ENCODE measurements at regions not wholly inside any gene's neighbourhood (a gene's known extent, or its start where the extent isn't known, plus 50 kb on each side); places are given as distances from the start of the nearest gene placed in this dataset.
"Not testable (repeated sequence)": the region's sequence is repeated elsewhere in the genome, so short reads cannot be mapped to it uniquely, and the experiment has no call there.

- H3K4me1 ChIP-seq (ENCODE audit: insufficient read depth, low read length) = no peaks in the 10 kb centered on the region
- H3K27me3 ChIP-seq (ENCODE audit: control insufficient read depth in 1 of 2, insufficient read depth in 2 of 2, low read length in 2 of 2) = no peaks in the 10 kb centered on the region
- H3K4me3 ChIP-seq (ENCODE audit: low read depth in 1 of 2, low read length in 2 of 2) = no peak overlapping the region
- no peaks in the 10 kb centered on the region for H3K9me3 ChIP-seq (ENCODE audit: low read length)
- H3K9ac ChIP-seq (ENCODE audit: low read length) = no peak overlapping the region
- no peak overlapping the region for H3K27ac ChIP-seq (ENCODE audit: low read depth, low read length)
- no peaks in the 10 kb centered on the region for H3K36me3 ChIP-seq (ENCODE audit: insufficient read depth, low read length)
These were observed 112.8 kb upstream of the BCL6 start for GRCh38 chr3:187858041-187858440.

- H3K27me3 ChIP-seq (ENCODE audit: control insufficient read depth in 1 of 2, insufficient read depth in 2 of 2, low read length in 2 of 2) = no peaks in the 10 kb centered on the region
- no peak overlapping the region for H3K9ac ChIP-seq (ENCODE audit: low read length)
- H3K9me3 ChIP-seq (ENCODE audit: low read length) = no peaks in the 10 kb centered on the region
- H3K27ac ChIP-seq (ENCODE audit: low read depth, low read length) = no peak overlapping the region
- H3K4me3 ChIP-seq (ENCODE audit: low read depth in 1 of 2, low read length in 2 of 2) = no peak overlapping the region
- H3K36me3 ChIP-seq (ENCODE audit: insufficient read depth, low read length) = no peaks in the 10 kb centered on the region
- no peaks in the 10 kb centered on the region for H3K4me1 ChIP-seq (ENCODE audit: insufficient read depth, low read length)
These were observed 113.4 kb upstream of the BCL6 start for GRCh38 chr3:187858711-187859110.

GRCh38 chr3:187862701-187863277, 117.5 kb upstream of the BCL6 start:
- H3K9ac ChIP-seq (ENCODE audit: low read length); H3K36me3 ChIP-seq (ENCODE audit: insufficient read depth, low read length); H3K4me1 ChIP-seq (ENCODE audit: insufficient read depth, low read length); H3K4me3 ChIP-seq (ENCODE audit: low read depth in 1 of 2, low read length in 2 of 2); H3K27ac ChIP-seq (ENCODE audit: low read depth, low read length); H3K9me3 ChIP-seq (ENCODE audit: low read length); H3K27me3 ChIP-seq (ENCODE audit: control insufficient read depth in 1 of 2, insufficient read depth in 2 of 2, low read length in 2 of 2): not testable (repeated sequence)

- Histone ChIP-seq H3K36me3 (ENCODE audit: insufficient read depth, low read length) (no peaks in the 10 kb centered on the region), H3K4me1 (ENCODE audit: insufficient read depth, low read length) (no peaks in the 10 kb centered on the region), H3K27ac (ENCODE audit: low read depth, low read length) (no peak overlapping the region), H3K9ac (ENCODE audit: low read length) (no peak overlapping the region), H3K4me3 (ENCODE audit: low read depth in 1 of 2, low read length in 2 of 2) (no peak overlapping the region), H3K9me3 (ENCODE audit: low read length) (no peaks in the 10 kb centered on the region), H3K27me3 (ENCODE audit: control insufficient read depth in 1 of 2, insufficient read depth in 2 of 2, low read length in 2 of 2) (no peaks in the 10 kb centered on the region)
These were observed 125.3 kb upstream of the BCL6 start for GRCh38 chr3:187870360-187871203.

GRCh38 chr3:187871204-187871591, 125.9 kb upstream of the BCL6 start:
- Histone ChIP-seq H3K9ac (ENCODE audit: low read length) (no peak overlapping the region), H3K4me3 (ENCODE audit: low read depth in 1 of 2, low read length in 2 of 2) (no peak overlapping the region), H3K27me3 (ENCODE audit: control insufficient read depth in 1 of 2, insufficient read depth in 2 of 2, low read length in 2 of 2) (no peaks in the 10 kb centered on the region), H3K27ac (ENCODE audit: low read depth, low read length) (no peak overlapping the region), H3K4me1 (ENCODE audit: insufficient read depth, low read length) (no peaks in the 10 kb centered on the region), H3K36me3 (ENCODE audit: insufficient read depth, low read length) (no peaks in the 10 kb centered on the region), H3K9me3 (ENCODE audit: low read length) (no peaks in the 10 kb centered on the region)

- Histone ChIP-seq H3K27ac (ENCODE audit: low read depth, low read length) (no peak overlapping the region), H3K9me3 (ENCODE audit: low read length) (no peaks in the 10 kb centered on the region), H3K36me3 (ENCODE audit: insufficient read depth, low read length) (no peaks in the 10 kb centered on the region), H3K4me1 (ENCODE audit: insufficient read depth, low read length) (no peaks in the 10 kb centered on the region), H3K4me3 (ENCODE audit: low read depth in 1 of 2, low read length in 2 of 2) (no peak overlapping the region), H3K9ac (ENCODE audit: low read length) (no peak overlapping the region), H3K27me3 (ENCODE audit: control insufficient read depth in 1 of 2, insufficient read depth in 2 of 2, low read length in 2 of 2) (no peaks in the 10 kb centered on the region)
These were observed 126.6 kb upstream of the BCL6 start for GRCh38 chr3:187871848-187872247.

GRCh38 chr3:187873843-187874242, 128.6 kb upstream of the BCL6 start:
- H3K4me1 ChIP-seq (ENCODE audit: insufficient read depth, low read length) = no peaks in the 10 kb centered on the region
- H3K4me3 ChIP-seq (ENCODE audit: low read depth in 1 of 2, low read length in 2 of 2) = no peak overlapping the region
- no peaks in the 10 kb centered on the region for H3K27me3 ChIP-seq (ENCODE audit: control insufficient read depth in 1 of 2, insufficient read depth in 2 of 2, low read length in 2 of 2)
- no peaks in the 10 kb centered on the region for H3K9me3 ChIP-seq (ENCODE audit: low read length)
- no peak overlapping the region for H3K27ac ChIP-seq (ENCODE audit: low read depth, low read length)
- no peaks in the 10 kb centered on the region for H3K36me3 ChIP-seq (ENCODE audit: insufficient read depth, low read length)
- H3K9ac ChIP-seq (ENCODE audit: low read length) = no peak overlapping the region

GRCh38 chr3:187875863-187876262, 130.6 kb upstream of the BCL6 start:
- no peak overlapping the region for H3K9ac ChIP-seq (ENCODE audit: low read length)
- H3K4me1 ChIP-seq (ENCODE audit: insufficient read depth, low read length) = no peaks in the 10 kb centered on the region
- no peaks in the 10 kb centered on the region for H3K27me3 ChIP-seq (ENCODE audit: control insufficient read depth in 1 of 2, insufficient read depth in 2 of 2, low read length in 2 of 2)
- no peak overlapping the region for H3K27ac ChIP-seq (ENCODE audit: low read depth, low read length)
- H3K9me3 ChIP-seq (ENCODE audit: low read length) = no peaks in the 10 kb centered on the region
- no peaks in the 10 kb centered on the region for H3K36me3 ChIP-seq (ENCODE audit: insufficient read depth, low read length)
- H3K4me3 ChIP-seq (ENCODE audit: low read depth in 1 of 2, low read length in 2 of 2) = no peak overlapping the region

GRCh38 chr3:187878772-187879518, 133.7 kb upstream of the BCL6 start:
- H3K9me3 ChIP-seq (ENCODE audit: low read length) = no peaks in the 10 kb centered on the region
- H3K4me1 ChIP-seq (ENCODE audit: insufficient read depth, low read length) = no peaks in the 10 kb centered on the region
- no peaks in the 10 kb centered on the region for H3K36me3 ChIP-seq (ENCODE audit: insufficient read depth, low read length)
- no peak overlapping the region for H3K4me3 ChIP-seq (ENCODE audit: low read depth in 1 of 2, low read length in 2 of 2)
- H3K27ac ChIP-seq (ENCODE audit: low read depth, low read length) = no peak overlapping the region
- no peaks in the 10 kb centered on the region for H3K27me3 ChIP-seq (ENCODE audit: control insufficient read depth in 1 of 2, insufficient read depth in 2 of 2, low read length in 2 of 2)
- no peak overlapping the region for H3K9ac ChIP-seq (ENCODE audit: low read length)

- no peaks in the 10 kb centered on the region for H3K9me3 ChIP-seq (ENCODE audit: low read length)
These were observed 135.2 kb upstream of the BCL6 start for GRCh38 chr3:187880441-187880840.

GRCh38 chr3:187880851-187881250, 135.6 kb upstream of the BCL6 start:
- Histone ChIP-seq H3K4me1 (ENCODE audit: insufficient read depth, low read length) (no peaks in the 10 kb centered on the region), H3K9me3 (ENCODE audit: low read length) (no peaks in the 10 kb centered on the region), H3K4me3 (ENCODE audit: low read depth in 1 of 2, low read length in 2 of 2) (no peak overlapping the region), H3K36me3 (ENCODE audit: insufficient read depth, low read length) (no peaks in the 10 kb centered on the region), H3K9ac (ENCODE audit: low read length) (no peak overlapping the region), H3K27me3 (ENCODE audit: control insufficient read depth in 1 of 2, insufficient read depth in 2 of 2, low read length in 2 of 2) (no peaks in the 10 kb centered on the region), H3K27ac (ENCODE audit: low read depth, low read length) (no peak overlapping the region)

More at GRCh38 chr3:187880441-187880840, 135.2 kb upstream of the BCL6 start:
- no peak overlapping the region for H3K4me3 ChIP-seq (ENCODE audit: low read depth in 1 of 2, low read length in 2 of 2)
- H3K36me3 ChIP-seq (ENCODE audit: insufficient read depth, low read length) = no peaks in the 10 kb centered on the region
- H3K27ac ChIP-seq (ENCODE audit: low read depth, low read length) = no peak overlapping the region
- no peak overlapping the region for H3K9ac ChIP-seq (ENCODE audit: low read length)
- no peaks in the 10 kb centered on the region for H3K27me3 ChIP-seq (ENCODE audit: control insufficient read depth in 1 of 2, insufficient read depth in 2 of 2, low read length in 2 of 2)
- no peaks in the 10 kb centered on the region for H3K4me1 ChIP-seq (ENCODE audit: insufficient read depth, low read length)
